Spleen (tissue), 11 donors: ENCODE measurements at regions not wholly inside any gene's neighbourhood (a gene's known extent, or its start where the extent isn't known, plus 50 kb on each side); places are given as distances from the start of the nearest gene placed in this dataset.

Source experiments
- DNase-seq: peaks from one replicate; pipeline ENCODE4 v3.0.0-alpha.2; 2020
- H3K27ac ChIP-seq, 8 donors: fragments of 200-600 bp; sonication (generic) in 7 of 8; 1 replicate in 4 of 8; 2 replicates in 4 of 8; pipeline versions ENCODE4 v1.5.0 to v1.8.0; 2016 to 2021; ENCODE audit warnings: inconsistent platforms in 4 of 8, mild to moderate bottlenecking in 4 of 8, moderate library complexity in 1 of 8
- H3K27me3 ChIP-seq, 7 donors: fragments of 200-600 bp; sonication (generic) in 6 of 7; replicated peaks in 1 of 7; 1 replicate in 4 of 7; 2 replicates in 3 of 7; pipeline versions ENCODE4 v1.5.0 to v1.8.0; 2016 to 2021; ENCODE audit warnings: inconsistent platforms in 3 of 7, mild to moderate bottlenecking in 1 of 7
- H3K36me3 ChIP-seq, 6 donors: fragments of 200-600 bp; sonication (generic) in 5 of 6; 1 replicate in 4 of 6; 2 replicates in 2 of 6; pipeline versions ENCODE4 v1.5.0 to v1.8.0; 2016 to 2021; ENCODE audit warnings: inconsistent platforms in 2 of 6
- H3K4me1 ChIP-seq, 6 donors: fragments of 200-600 bp; sonication (generic) in 5 of 6; 1 replicate in 3 of 6; 2 replicates in 3 of 6; pipeline versions ENCODE4 v1.5.0 to v1.8.0; 2016 to 2021; ENCODE audit warnings: inconsistent platforms in 3 of 6
- H3K4me3 ChIP-seq, 8 donors: fragments of 200-600 bp; sonication (generic) in 7 of 8; 1 replicate in 4 of 8; 2 replicates in 4 of 8; pipeline versions ENCODE4 v1.5.0 to v1.8.0; 2016 to 2021; ENCODE audit warnings: inconsistent platforms in 4 of 8, mild to moderate bottlenecking in 4 of 8, moderate library complexity in 2 of 8
- H3K9me3 ChIP-seq, 8 donors: fragments of 200-600 bp; sonication (generic) in 7 of 8; 1 replicate in 4 of 8; 2 replicates in 4 of 8; pipeline versions ENCODE4 v1.5.0 to v1.8.0; 2016 to 2021; ENCODE audit warnings: inconsistent platforms in 4 of 8
- CTCF ChIP-seq, 11 experiments: fragments of 200-600 bp in 7 of 11; fragments of 450-650 bp in 4 of 11; sonication (generic) in 4 of 11; IDR thresholded peaks in 8 of 11; conservative IDR thresholded peaks in 3 of 11; 1 replicate in 7 of 11; 2 replicates in 4 of 11; pipeline versions ENCODE4 v1.4.0 to v1.8.0; 2016 to 2021; ENCODE audit warnings: antibody characterized with exemption in 11 of 11, inconsistent platforms in 4 of 11, mild to moderate bottlenecking in 1 of 11
- POLR2A ChIP-seq, 3 donors: fragments of 450-650 bp; IDR thresholded peaks; one replicate each; pipeline ENCODE4 v1.5.1; 2017; ENCODE audit warnings: antibody characterized with exemption in 3 of 3, mild to moderate bottlenecking in 1 of 3
- POLR2AphosphoS5 ChIP-seq, 3 donors: sonication (generic); formaldehyde crosslinking; IDR thresholded peaks; one replicate each; pipeline ENCODE4 v1.5.1; 2017; ENCODE audit warnings: antibody characterized with exemption in 3 of 3
- WGBS, 5 donors: extraction: QIAGEN DNeasy Blood & Tissue Kit in 3 of 5; methylation state at CpG; one replicate each; pipeline versions ENCODE4 v1.1.5 to v1.1.7; 2013 to 2018; 5-methylcytosine and 5-hydroxymethylcytosine counted together
- intact Hi-C: fragments of 100-400 bp; cut with DNase I; formaldehyde crosslinking; loops from one replicate; pipeline ENCODE4 v1.15.0; 2023; ENCODE audit warnings: low total_unique reads
- donor health status: healthy with polysubstance abuse.
- donor health status: DM: no; HTN: no; CAD: no; lungs with moderate emphysema.
- donor health status: DM: no; HTN: no; CAD: no.
- donor health status: Bipolar disorder and iron deficiency.
- donor health status: healthy.
- donor health status: DM: no; HTN: no; CAD: no.
- donor health status: DM: yes; HTN: yes; CAD: no.

DNA sequence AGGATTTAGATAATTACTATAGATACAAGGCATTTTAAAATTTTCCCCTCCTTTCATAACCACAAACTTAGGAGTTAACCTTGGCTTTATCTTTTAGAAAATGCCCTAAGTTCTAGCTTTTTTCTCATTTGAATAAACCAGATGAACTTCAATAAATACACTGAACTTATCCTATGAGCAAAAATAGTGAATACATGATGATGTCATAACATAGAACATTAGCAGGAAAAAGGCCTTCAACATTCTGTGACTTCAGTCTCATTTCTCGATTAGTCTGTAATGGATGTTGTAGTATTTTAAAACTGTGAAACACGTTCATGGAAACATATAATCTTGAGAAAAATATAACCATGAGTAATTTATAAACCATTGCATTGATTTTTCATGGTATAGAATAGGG, 550.7 kb downstream of the PKHD1 start:
- no peaks in the 10 kb centered on the region for H3K27me3 ChIP-seq
- TF ChIP-seq CTCF (IDR thresholded peaks at IDR 0.05 in 8 of 11, conservative IDR thresholded peaks at IDR 0.05 in 3 of 11) (no peak), POLR2AphosphoS5 (IDR thresholded peaks at IDR 0.05) (no peak), POLR2A (IDR thresholded peaks at IDR 0.05) (no peak)
- H3K27ac ChIP-seq: no peak overlapping the region
- intact Hi-C loops: no loop called here
- DNase-seq: no peak
- H3K4me3 ChIP-seq: no peak overlapping the region
- WGBS, 5 donors: 75 to 89% (median 79%) methylated on average over 2 of the region's 2 CpGs
- H3K4me1 ChIP-seq: no peaks in the 10 kb centered on the region
- no peaks in the 10 kb centered on the region for H3K9me3 ChIP-seq
- H3K36me3 ChIP-seq: no peaks in the 10 kb centered on the region

GRCh38 chr6:51541847-51542246, 545.6 kb downstream of the PKHD1 start:
- 55 to 77% (median 67%) methylated on average over 7 of the region's 7 CpGs for WGBS, 5 donors
- no peak for TF ChIP-seq CTCF (IDR thresholded peaks at IDR 0.05 in 8 of 11, conservative IDR thresholded peaks at IDR 0.05 in 3 of 11)
- TF ChIP-seq POLR2AphosphoS5 (IDR thresholded peaks at IDR 0.05): no peak
- no peak for TF ChIP-seq POLR2A (IDR thresholded peaks at IDR 0.05)
- no peak for DNase-seq
- H3K4me3 ChIP-seq: no peak overlapping the region
- no peak overlapping the region for H3K27ac ChIP-seq
- H3K27me3 ChIP-seq: no peaks in the 10 kb centered on the region
- no peaks in the 10 kb centered on the region for H3K4me1 ChIP-seq
- intact Hi-C loops: no loop called here
- H3K9me3 ChIP-seq: no peaks in the 10 kb centered on the region
- H3K36me3 ChIP-seq: no peaks in the 10 kb centered on the region

DNA sequence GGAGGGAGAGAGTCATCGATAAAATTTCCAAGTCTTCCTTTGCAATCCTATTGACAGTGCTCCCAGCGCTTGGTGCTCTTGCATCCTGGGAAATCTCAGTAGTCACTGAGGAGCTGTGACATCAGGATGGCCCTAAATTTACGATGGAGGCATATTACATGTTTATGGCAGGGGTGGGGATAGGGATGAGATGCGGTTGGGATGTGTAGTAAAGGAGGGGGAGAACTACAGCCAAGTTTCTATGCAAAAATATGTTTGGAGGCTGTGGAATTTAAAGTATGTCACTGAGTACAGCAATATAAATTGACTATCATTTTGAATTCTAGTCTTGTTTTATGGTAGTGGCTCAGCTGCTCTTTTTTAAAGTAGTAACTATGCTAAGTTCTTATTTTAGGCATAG, 544.9 kb downstream of the PKHD1 start:
- no peak for DNase-seq
- Histone ChIP-seq H3K9me3 (no peaks in the 10 kb centered on the region), H3K4me1 (no peaks in the 10 kb centered on the region), H3K4me3 (no peak overlapping the region), H3K27me3 (no peaks in the 10 kb centered on the region), H3K36me3 (no peaks in the 10 kb centered on the region), H3K27ac (no peak overlapping the region)
- intact Hi-C loops: no loop called here
- 62 to 75% (median 64%) methylated on average over 4 of the region's 4 CpGs for WGBS, 5 donors
- TF ChIP-seq CTCF (IDR thresholded peaks at IDR 0.05 in 8 of 11, conservative IDR thresholded peaks at IDR 0.05 in 3 of 11): no peak
- TF ChIP-seq POLR2A (IDR thresholded peaks at IDR 0.05): no peak
- TF ChIP-seq POLR2AphosphoS5 (IDR thresholded peaks at IDR 0.05): no peak

DNA sequence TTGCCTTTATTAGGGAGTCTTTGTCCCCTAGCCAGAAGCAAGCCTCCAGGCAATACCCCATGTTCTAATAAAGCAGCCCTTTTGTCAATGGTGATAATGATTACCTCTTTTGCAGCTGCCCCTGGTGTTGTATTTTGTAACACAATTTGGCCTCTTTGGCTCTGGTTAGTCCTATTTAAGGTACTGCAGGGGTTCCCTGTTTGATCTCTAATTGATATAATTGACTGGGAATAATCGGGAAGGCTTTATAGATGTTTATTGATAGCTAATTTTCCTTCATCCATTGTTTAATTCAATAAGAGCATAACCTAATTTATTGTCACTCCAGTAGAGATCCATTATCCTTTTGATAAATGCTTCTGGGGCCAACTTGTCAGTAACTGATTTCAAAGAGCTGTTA, 537.2 kb downstream of the PKHD1 start:
- Histone ChIP-seq H3K27ac (no peak overlapping the region), H3K36me3 (no peaks in the 10 kb centered on the region), H3K9me3 (no peaks in the 10 kb centered on the region), H3K4me1 (no peaks in the 10 kb centered on the region), H3K27me3 (no peaks in the 10 kb centered on the region), H3K4me3 (no peak overlapping the region)
- no peak for DNase-seq
- intact Hi-C loops: no loop called here
- TF ChIP-seq POLR2AphosphoS5 (IDR thresholded peaks at IDR 0.05): no peak
- TF ChIP-seq POLR2A (IDR thresholded peaks at IDR 0.05): no peak
- 50 to 67% (median 59%) methylated on average over 1 of the region's 1 CpG for WGBS, 5 donors

DNA sequence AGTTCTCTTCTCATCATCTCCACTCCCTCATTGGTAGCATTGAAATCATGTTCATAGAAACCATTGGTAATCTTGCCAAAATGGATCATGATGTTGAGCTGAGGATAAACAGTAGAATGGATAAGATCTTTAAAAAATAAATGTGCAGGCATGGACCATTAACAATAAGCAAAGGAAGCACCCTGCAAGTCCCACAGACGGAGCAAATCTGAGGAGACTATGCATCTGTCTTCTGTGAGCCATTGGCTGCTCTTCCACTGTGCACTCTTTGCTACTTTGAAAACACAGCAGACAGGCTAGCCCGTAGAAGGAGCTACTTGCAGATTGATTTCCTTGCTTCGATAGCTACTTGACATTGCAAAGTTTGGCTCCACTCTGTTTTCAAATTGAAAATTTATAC, 535.0 kb downstream of the PKHD1 start:
- Histone ChIP-seq H3K36me3 (no peaks in the 10 kb centered on the region), H3K4me1 (no peaks in the 10 kb centered on the region), H3K27ac (no peak overlapping the region), H3K4me3 (no peak overlapping the region), H3K27me3 (no peaks in the 10 kb centered on the region), H3K9me3 (no peaks in the 10 kb centered on the region)
- intact Hi-C loops: no loop called here
- no peak for DNase-seq
- WGBS, 5 donors: 59 to 66% (median 62%) methylated on average over 3 of the region's 3 CpGs
- TF ChIP-seq CTCF (IDR thresholded peaks at IDR 0.05 in 8 of 11, conservative IDR thresholded peaks at IDR 0.05 in 3 of 11) (no peak), POLR2AphosphoS5 (IDR thresholded peaks at IDR 0.05) (no peak), POLR2A (IDR thresholded peaks at IDR 0.05) (no peak)
